Mucosa of descending colon (tissue), 3 donors: ENCODE measurements at regions not wholly inside any gene's neighbourhood (a gene's known extent, or its start where the extent isn't known, plus 50 kb on each side); places are given as distances from the start of the nearest gene placed in this dataset.
"Not testable (repeated sequence)": the region's sequence is repeated elsewhere in the genome, so short reads cannot be mapped to it uniquely, and the experiment has no call there.

ENCODE experiments used
- ATAC-seq: fragments of 200-7000 bp; cut with Tn5 transposase; one replicate; pipeline ENCODE4 v1.9.1; 2020; ENCODE audit warnings: mild to moderate bottlenecking, moderate library complexity
- DNase-seq, 3 donors: peaks; one replicate each; pipeline ENCODE4 v3.0.0-alpha.2; 2020
- H3K36me3 ChIP-seq: fragments of 200-600 bp; one replicate; pipeline ENCODE4 v1.8.0; 2021; ENCODE audit warnings: low read depth, mild to moderate bottlenecking
- H3K4me1 ChIP-seq: fragments of 200-600 bp; one replicate; pipeline ENCODE4 v1.8.0; 2021; ENCODE audit warnings: low read depth, mild to moderate bottlenecking
- H3K4me3 ChIP-seq: fragments of 200-600 bp; one replicate; pipeline ENCODE4 v1.8.0; 2021; ENCODE audit warnings: mild to moderate bottlenecking
- H3K9me3 ChIP-seq: fragments of 200-600 bp; one replicate; pipeline ENCODE4 v1.8.0; 2021; ENCODE audit warnings: mild to moderate bottlenecking
- intact Hi-C, 2 donors: fragments of 100-400 bp; cut with DNase I in 1 of 2; cut with micrococcal nuclease in 1 of 2; formaldehyde crosslinking; loops; one replicate each; pipeline versions ENCODE4 v1.11.0 to v1.11.1; 2022; cut with DNase I, micrococcal nuclease
- TF ChIP-seq, protein P1 (sequence below): fragments of 200-600 bp; IDR thresholded peaks from one replicate; pipeline ENCODE4 v1.8.0; 2022; ENCODE audit warnings: antibody characterized with exemption, mild to moderate bottlenecking
- donor health status: DM: no; HTN: no; CAD: no; lungs with moderate emphysema.
- donor health status: DM: no; HTN: no; CAD: no.
- donor health status: DM: no; HTN: yes; CAD: no.

DNA sequence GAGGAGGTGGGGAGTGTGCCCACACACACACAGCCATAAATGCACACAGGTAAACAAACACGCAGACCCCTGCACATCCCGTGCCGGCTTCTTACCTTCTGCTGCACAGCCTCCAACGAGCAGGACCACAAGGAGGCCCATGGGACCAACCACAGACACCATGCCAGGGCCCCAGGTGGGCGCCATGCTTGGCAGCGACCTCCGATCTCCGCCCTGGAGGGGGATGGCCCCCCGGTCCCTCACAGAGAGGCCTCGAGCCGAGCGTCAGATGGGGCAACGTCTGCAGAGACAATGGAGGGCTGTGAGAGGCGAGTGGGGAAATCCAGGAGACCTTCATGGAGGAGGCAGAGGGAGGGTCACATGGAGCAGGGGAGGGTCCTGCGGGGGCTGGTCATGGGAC lies 54.7 kb downstream of the PTPRS start:
- TF ChIP-seq, protein P1, sequence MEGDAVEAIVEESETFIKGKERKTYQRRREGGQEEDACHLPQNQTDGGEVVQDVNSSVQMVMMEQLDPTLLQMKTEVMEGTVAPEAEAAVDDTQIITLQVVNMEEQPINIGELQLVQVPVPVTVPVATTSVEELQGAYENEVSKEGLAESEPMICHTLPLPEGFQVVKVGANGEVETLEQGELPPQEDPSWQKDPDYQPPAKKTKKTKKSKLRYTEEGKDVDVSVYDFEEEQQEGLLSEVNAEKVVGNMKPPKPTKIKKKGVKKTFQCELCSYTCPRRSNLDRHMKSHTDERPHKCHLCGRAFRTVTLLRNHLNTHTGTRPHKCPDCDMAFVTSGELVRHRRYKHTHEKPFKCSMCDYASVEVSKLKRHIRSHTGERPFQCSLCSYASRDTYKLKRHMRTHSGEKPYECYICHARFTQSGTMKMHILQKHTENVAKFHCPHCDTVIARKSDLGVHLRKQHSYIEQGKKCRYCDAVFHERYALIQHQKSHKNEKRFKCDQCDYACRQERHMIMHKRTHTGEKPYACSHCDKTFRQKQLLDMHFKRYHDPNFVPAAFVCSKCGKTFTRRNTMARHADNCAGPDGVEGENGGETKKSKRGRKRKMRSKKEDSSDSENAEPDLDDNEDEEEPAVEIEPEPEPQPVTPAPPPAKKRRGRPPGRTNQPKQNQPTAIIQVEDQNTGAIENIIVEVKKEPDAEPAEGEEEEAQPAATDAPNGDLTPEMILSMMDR: no peak
- Histone ChIP-seq H3K4me1 (no peaks in the 10 kb centered on the region), H3K36me3 (no peaks in the 10 kb centered on the region), H3K4me3 (no peak overlapping the region), H3K9me3 (no peaks in the 10 kb centered on the region)
- intact Hi-C loops: no loop called here
- no peak for DNase-seq
- ATAC-seq: no peak

DNA sequence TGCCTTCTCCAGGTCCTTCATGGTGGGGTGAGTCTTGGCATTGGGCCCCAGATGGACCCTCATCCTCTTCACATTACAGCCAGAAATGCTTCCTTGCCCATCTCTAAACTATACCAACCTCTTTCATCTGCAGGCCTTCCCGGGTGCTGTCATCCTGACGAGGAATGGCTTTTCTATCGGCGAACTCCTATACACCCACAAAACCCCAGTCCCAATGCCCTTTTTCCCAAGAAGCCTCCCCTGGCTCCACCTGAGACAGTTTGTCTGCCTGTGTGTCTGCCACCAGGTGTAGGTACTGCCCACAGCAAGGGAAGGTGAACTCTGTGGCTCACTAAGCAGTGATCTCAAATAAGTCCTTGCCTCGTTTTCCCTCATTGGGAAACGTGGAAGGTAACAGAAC lies 55.3 kb downstream of the PTPRS start:
- DNase-seq: no peak
- ATAC-seq: no peak
- TF ChIP-seq, protein P1: no peak
- Histone ChIP-seq H3K36me3 (no peaks in the 10 kb centered on the region), H3K9me3 (no peaks in the 10 kb centered on the region), H3K4me1 (no peaks in the 10 kb centered on the region), H3K4me3 (no peak overlapping the region)
- intact Hi-C loops: no loop called here

DNA sequence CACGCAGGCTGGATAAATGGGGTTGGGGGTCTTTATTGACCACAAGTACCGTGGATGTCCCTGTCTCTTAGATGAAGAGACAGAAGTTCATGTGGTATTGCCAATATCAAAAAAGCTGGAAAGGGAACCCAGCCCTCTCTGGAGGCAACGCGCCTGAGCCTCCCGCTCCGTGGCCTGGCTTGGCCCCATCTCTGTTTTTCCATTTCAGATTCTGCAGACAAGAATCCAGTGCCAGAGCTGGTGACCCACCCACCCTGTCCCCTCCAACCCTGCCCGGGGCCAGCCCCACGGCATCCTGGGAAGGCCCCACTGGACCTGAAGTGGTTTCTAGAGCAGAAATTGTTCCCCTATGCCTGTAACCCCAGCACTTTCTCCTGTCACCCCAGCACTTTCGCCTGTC lies 57.7 kb downstream of the PTPRS start:
- Histone ChIP-seq H3K9me3 (no peaks in the 10 kb centered on the region), H3K4me1 (no peaks in the 10 kb centered on the region), H3K36me3 (no peaks in the 10 kb centered on the region), H3K4me3 (no peak overlapping the region)
- intact Hi-C loops: no loop called here
- TF ChIP-seq, protein P1: no peak
- ATAC-seq (no peak), DNase-seq (peak in 1 of 3 donors; percentile 7)

DNA sequence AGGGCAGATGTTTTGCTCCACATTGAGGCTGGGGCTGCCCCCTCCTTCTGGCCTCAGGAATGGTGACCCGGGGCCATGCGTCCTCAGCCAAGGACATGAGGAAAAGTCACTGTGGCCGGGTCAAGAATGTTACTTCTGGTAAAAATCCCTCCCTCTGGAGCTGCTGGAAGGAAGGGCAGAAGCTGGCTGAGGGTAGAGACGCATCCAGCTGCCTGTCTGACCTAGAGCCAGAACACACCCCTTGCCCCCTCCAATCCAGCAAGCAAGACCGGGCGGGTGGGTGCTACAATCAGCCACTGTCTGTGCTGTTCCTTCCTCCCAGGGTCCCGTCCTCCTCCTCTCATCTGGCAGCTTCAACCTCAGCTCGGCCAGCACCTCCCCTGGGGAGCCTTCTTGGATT lies 59.0 kb downstream of the PTPRS start:
- TF ChIP-seq, protein P1: no peak
- peak; percentile 53 for ATAC-seq
- intact Hi-C loops: no loop called here
- Histone ChIP-seq H3K9me3 (no peaks in the 10 kb centered on the region), H3K4me3 (no peak overlapping the region), H3K4me1 (no peaks in the 10 kb centered on the region), H3K36me3 (no peaks in the 10 kb centered on the region)
- DNase-seq: peak in 2 of 3 donors; percentile 27 to 37

DNA sequence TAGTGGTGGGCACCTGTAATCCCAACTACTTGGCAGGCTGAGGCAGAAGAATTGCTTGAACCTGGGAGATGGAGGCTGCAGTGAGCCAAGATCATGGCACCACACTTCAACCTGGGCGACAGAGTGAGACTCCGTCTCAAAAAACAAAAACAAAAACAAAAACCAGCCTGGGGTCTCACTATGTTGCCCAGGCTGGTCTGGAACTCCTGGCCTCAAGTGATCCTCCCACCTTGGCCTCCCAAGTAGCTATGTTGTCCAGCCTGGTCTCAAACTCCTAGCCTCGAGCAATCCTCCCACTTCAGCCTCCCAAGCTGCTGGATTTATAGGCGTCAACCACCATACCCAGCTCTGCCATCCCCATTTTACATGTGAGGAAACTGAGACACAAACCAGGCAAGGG lies 64.9 kb downstream of the PTPRS start:
- H3K4me1 ChIP-seq, ATAC-seq, H3K9me3 ChIP-seq, intact Hi-C loops, H3K36me3 ChIP-seq, H3K4me3 ChIP-seq, DNase-seq: not testable (repeated sequence)

DNA sequence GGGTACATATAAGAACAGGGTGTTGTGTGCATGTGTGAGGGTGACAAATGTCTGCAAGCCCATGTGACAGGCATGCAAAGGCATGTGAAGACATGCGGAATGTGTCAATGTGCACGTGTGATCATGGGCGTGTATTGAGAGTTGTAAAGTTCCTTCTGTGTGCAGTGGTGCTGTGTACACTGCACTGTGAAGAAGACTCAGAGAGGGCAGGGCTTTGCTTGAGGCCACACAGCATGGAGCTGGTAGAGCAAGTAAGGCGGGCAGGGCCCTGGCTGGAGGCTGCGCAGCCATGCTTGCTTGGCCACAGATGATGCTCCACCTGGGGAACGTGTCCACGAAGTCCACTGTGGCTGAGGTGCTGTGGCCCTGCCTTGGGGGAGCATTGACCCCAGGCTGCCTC lies 66.8 kb downstream of the PTPRS start:
- no peak overlapping the region for H3K4me3 ChIP-seq
- intact Hi-C loops: no loop called here
- no peaks in the 10 kb centered on the region for H3K36me3 ChIP-seq
- H3K4me1 ChIP-seq: no peaks in the 10 kb centered on the region
- TF ChIP-seq, protein P1: no peak
- ATAC-seq (no peak), DNase-seq (no peak)
- no peaks in the 10 kb centered on the region for H3K9me3 ChIP-seq
